GM12878 (cell line): ENCODE measurements at regions not wholly inside any gene's neighbourhood (a gene's known extent, or its start where the extent isn't known, plus 50 kb on each side); places are given as distances from the start of the nearest gene placed in this dataset.

Experiments used
- ATAC-seq: fragments of 200-7000 bp; cut with Tn5 transposase; 3 replicates; pipeline ENCODE4 v1.9.1; 2020; ENCODE audit warnings: mild to moderate bottlenecking, moderate library complexity
- BruUV-seq: library from RNA; stranded (reverse); fragments of 400-500 nt; replicated peaks from 2 replicates; lab custom pipeline; 2021; lab: Mats Ljungman, UMichigan
- CTCF ChIA-PET: fragments of 300-600 bp; sonication (Branson Sonifier 250); formaldehyde crosslinking; extraction: SDS; loops from one replicate; lab custom pipeline; 2021; ENCODE audit warnings: inconsistent platforms; lab: Yijun Ruan, JAX
- POLR2A ChIA-PET: fragments of 350-600 bp; formaldehyde crosslinking; extraction: SDS; loops from one replicate; lab custom pipeline; 2021; ENCODE audit warnings: inconsistent platforms; lab: Charles Lee
- RAD21 ChIA-PET: fragments of 300-600 bp; sonication (Branson Sonifier 250); formaldehyde crosslinking; loops from one replicate; lab custom pipeline; 2023; ENCODE audit warnings: antibody characterized with exemption; ENCODE audit not compliant: unreplicated experiment; lab: Charles Lee
- SMC1A ChIA-PET: fragments of 300-600 bp; sonication (Branson Sonifier 250); formaldehyde crosslinking; loops from one replicate; lab custom pipeline; 2023; ENCODE audit not compliant: unreplicated experiment, uncharacterized antibody; lab: Charles Lee
- DNase-seq: peaks from one replicate; pipeline ENCODE4 v3.0.0-alpha.2; 2011; ENCODE audit warnings: low read depth, low spot score
- FAIRE-seq: peaks from 3 replicates; lab custom pipeline; 2011; peaks lifted over from hg19 to GRCh38; lab: Jason Lieb, UNC
- H2AFZ ChIP-seq: 2 replicates; pipeline ENCODE4 v1.6.0; 2011; ENCODE audit warnings: low read depth, low read length, control low read depth; ENCODE audit not compliant: control insufficient read depth
- H3K27ac ChIP-seq: 2 replicates; pipeline ENCODE4 v1.5.1; 2011; ENCODE audit warnings: control low read depth; ENCODE audit not compliant: control insufficient read depth, insufficient read depth
- H3K27me3 ChIP-seq, 2 experiments: replicated peaks in 1 of 2; 2 replicates each; pipeline versions ENCODE4 v1.6.0 to v1.6.1; 2011; ENCODE audit warnings: low read length in 1 of 2; ENCODE audit not compliant: control insufficient read depth in 2 of 2, insufficient read depth in 2 of 2
- H3K36me3 ChIP-seq, 2 experiments: 2 replicates each; pipeline ENCODE4 v1.5.1; 2011; ENCODE audit warnings: low read length in 1 of 2; ENCODE audit not compliant: control insufficient read depth in 2 of 2, insufficient read depth in 2 of 2
- H3K4me1 ChIP-seq: 2 replicates; pipeline ENCODE4 v1.6.1; 2011; ENCODE audit warnings: mild to moderate bottlenecking, low read length, moderate library complexity, mixed read lengths; ENCODE audit not compliant: control insufficient read depth, insufficient read depth
- H3K4me2 ChIP-seq: 2 replicates; pipeline ENCODE4 v1.6.0; 2011; ENCODE audit warnings: control low read depth; ENCODE audit not compliant: control insufficient read depth, insufficient read depth
- H3K4me3 ChIP-seq: fragments of 200-600 bp; sonication (generic); 2 replicates; pipeline ENCODE4 v1.5.1; 2016
- H3K79me2 ChIP-seq: 2 replicates; pipeline ENCODE4 v1.6.0; 2011; ENCODE audit warnings: low read length; ENCODE audit not compliant: control insufficient read depth, insufficient read depth
- H3K9ac ChIP-seq: 2 replicates; pipeline ENCODE4 v1.8.0; 2011; ENCODE audit warnings: low read length, control low read depth, mixed read lengths; ENCODE audit not compliant: control insufficient read depth, insufficient read depth
- H3K9me3 ChIP-seq: replicated peaks from 3 replicates; pipeline ENCODE4 v1.5.1; 2011; ENCODE audit warnings: mild to moderate bottlenecking, low read length; ENCODE audit not compliant: control insufficient read depth, insufficient read depth
- H4K20me1 ChIP-seq: 2 replicates; pipeline ENCODE4 v1.6.0; 2011; ENCODE audit not compliant: control insufficient read depth, insufficient read depth
- CHD4 ChIP-seq: fragments of 200-600 bp; sonication (generic); IDR thresholded peaks from 2 replicates; pipeline ENCODE4 v1.6.1; 2016; ENCODE audit warnings: mild to moderate bottlenecking
- CTCF ChIP-seq, 3 experiments: IDR thresholded peaks in 2 of 3; conservative IDR thresholded peaks in 1 of 3; 2 replicates each; pipeline ENCODE4 v1.5.1; 2011; ENCODE audit warnings: low read depth in 3 of 3, low read length in 3 of 3, mild to moderate bottlenecking in 3 of 3, control low read depth in 2 of 3, moderate library complexity in 2 of 3, inconsistent platforms in 1 of 3, mixed read lengths in 1 of 3; ENCODE audit not compliant: control insufficient read depth in 2 of 3, insufficient read depth in 1 of 3; ENCODE audit errors: extremely low read depth in 1 of 3
- GATAD2B ChIP-seq: fragments of 450-650 bp; conservative IDR thresholded peaks from 2 replicates; pipeline ENCODE4 v1.6.1; 2017; ENCODE audit warnings: low read depth, mild to moderate bottlenecking, moderate library complexity
- KAT2A ChIP-seq: conservative IDR thresholded peaks from 2 replicates; pipeline ENCODE4 v1.6.1; 2011; ENCODE audit warnings: low read depth, low read length; ENCODE audit not compliant: control insufficient read depth
- LARP7 ChIP-seq: fragments of 450-650 bp; IDR thresholded peaks from 2 replicates; pipeline ENCODE4 v1.6.1; 2017; ENCODE audit warnings: mild to moderate bottlenecking
- MAX ChIP-seq: IDR thresholded peaks from 2 replicates; pipeline ENCODE4 v1.6.1; 2012; ENCODE audit warnings: low read depth, low read length, improper control_type of control experiment
- RCOR1 ChIP-seq: conservative IDR thresholded peaks from 2 replicates; pipeline ENCODE4 v1.6.1; 2012; ENCODE audit warnings: low read depth, low read length, improper control_type of control experiment
- WGBS: methylation state at CpG from one replicate; pipeline ENCODE4 v1.1.6; 2016; ENCODE audit warnings: low lambda C conversion rate; ENCODE audit not compliant: insufficient replicate concordance, insufficient coverage; ENCODE audit errors: missing lambda C conversion rate; 5-methylcytosine and 5-hydroxymethylcytosine counted together
- in situ Hi-C: fragments of 300-500 bp; cut with MboI; formaldehyde crosslinking; loops from 9 replicates; pipeline ENCODE4 v1.14.3; 2018; ENCODE audit warnings: mixed read lengths
- intact Hi-C: fragments of 100-400 bp; cut with micrococcal nuclease; formaldehyde crosslinking; loops from one replicate; pipeline ENCODE4 v1.14.2; 2022; ENCODE audit not compliant: unreplicated experiment
- TF ChIP-seq, protein P1 (sequence below): fragments of 150-350 bp; IDR thresholded peaks from 2 replicates; pipeline ENCODE4 v1.6.1; 2016; ENCODE audit warnings: low read depth, low read length
- TF ChIP-seq, protein P2 (sequence below): fragments of 450-650 bp; IDR thresholded peaks from 2 replicates; pipeline ENCODE4 v1.6.1; 2016; ENCODE audit warnings: mild to moderate bottlenecking

DNA sequence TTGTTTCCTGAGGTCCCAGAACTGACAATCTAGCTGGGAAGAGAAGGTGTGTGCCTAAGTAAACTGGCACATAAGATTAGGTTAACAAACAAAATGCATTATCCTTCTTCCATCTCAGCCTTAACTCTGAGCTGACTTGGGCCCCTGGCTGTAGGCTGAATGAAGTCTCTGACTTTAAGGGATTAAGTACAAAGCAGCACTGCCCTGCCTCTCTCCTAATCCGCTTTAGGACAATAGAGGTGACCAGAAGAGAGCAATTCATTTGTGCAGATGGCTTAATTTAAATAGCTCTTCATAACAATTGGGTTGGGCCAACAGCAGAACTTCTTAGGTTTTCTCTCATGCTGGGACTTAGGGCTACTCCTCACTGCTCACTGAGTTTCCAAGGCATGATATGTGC is 181.6 kb upstream of the SOX14 start (continued):
- no peak for TF ChIP-seq KAT2A

DNA sequence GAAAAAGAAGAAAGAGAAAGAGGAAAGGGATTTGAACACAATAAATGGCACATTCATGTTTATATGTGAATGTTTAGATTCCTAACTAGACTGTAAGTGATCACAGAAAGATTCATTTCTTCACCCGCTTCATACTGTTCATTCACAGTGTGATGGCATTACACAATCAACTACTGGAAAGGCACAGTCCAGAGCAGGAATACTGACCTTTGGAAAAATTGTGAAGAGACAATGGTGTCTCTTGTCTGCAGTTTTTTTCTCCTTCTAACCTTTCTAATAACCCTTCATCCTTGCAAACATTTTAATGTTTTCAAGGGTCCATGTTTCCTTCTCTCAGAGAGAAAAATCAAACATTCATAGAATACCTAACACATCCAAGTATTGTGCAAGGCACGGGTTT is 180.9 kb upstream of the SOX14 start:
- ChIA-PET CTCF (no interaction called here), POLR2A (no interaction called here), RAD21 (no interaction called here), SMC1A (no interaction called here)
- Histone ChIP-seq H3K27ac (no peak overlapping the region), H3K36me3 (no peaks in the 10 kb centered on the region), H3K4me3 (no peak overlapping the region), H2AFZ (no peak overlapping the region), H3K79me2 (no peaks in the 10 kb centered on the region), H4K20me1 (no peaks in the 10 kb centered on the region), H3K4me1 (no peaks in the 10 kb centered on the region), H3K9ac (no peak overlapping the region), H3K4me2 (no peak overlapping the region), H3K27me3 (no peaks in the 10 kb centered on the region; a peak in 2 of 4 replicates), H3K9me3 (no peaks in the 10 kb centered on the region)
- TF ChIP-seq, protein P1, sequence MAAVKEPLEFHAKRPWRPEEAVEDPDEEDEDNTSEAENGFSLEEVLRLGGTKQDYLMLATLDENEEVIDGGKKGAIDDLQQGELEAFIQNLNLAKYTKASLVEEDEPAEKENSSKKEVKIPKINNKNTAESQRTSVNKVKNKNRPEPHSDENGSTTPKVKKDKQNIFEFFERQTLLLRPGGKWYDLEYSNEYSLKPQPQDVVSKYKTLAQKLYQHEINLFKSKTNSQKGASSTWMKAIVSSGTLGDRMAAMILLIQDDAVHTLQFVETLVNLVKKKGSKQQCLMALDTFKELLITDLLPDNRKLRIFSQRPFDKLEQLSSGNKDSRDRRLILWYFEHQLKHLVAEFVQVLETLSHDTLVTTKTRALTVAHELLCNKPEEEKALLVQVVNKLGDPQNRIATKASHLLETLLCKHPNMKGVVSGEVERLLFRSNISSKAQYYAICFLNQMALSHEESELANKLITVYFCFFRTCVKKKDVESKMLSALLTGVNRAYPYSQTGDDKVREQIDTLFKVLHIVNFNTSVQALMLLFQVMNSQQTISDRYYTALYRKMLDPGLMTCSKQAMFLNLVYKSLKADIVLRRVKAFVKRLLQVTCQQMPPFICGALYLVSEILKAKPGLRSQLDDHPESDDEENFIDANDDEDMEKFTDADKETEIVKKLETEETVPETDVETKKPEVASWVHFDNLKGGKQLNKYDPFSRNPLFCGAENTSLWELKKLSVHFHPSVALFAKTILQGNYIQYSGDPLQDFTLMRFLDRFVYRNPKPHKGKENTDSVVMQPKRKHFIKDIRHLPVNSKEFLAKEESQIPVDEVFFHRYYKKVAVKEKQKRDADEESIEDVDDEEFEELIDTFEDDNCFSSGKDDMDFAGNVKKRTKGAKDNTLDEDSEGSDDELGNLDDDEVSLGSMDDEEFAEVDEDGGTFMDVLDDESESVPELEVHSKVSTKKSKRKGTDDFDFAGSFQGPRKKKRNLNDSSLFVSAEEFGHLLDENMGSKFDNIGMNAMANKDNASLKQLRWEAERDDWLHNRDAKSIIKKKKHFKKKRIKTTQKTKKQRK: no peak
- intact Hi-C loops (no loop called here), in situ Hi-C loops (no loop called here)
- DNase-seq: no peak
- FAIRE-seq: no peak
- no peak for ATAC-seq
- WGBS: 31% methylated on average over 2 of the region's 2 CpGs
- BruUV-seq: no TSS peak

GRCh38 chr3:137588871-137589270 is 175.2 kb upstream of the SOX14 start:
- Histone ChIP-seq H3K27ac (no peak overlapping the region), H3K36me3 (no peaks in the 10 kb centered on the region), H3K27me3 (no peaks in the 10 kb centered on the region; a peak in 1 of 4 replicates), H3K79me2 (no peaks in the 10 kb centered on the region), H2AFZ (no peak overlapping the region), H3K4me3 (no peak overlapping the region), H3K4me1 (no peaks in the 10 kb centered on the region), H3K9ac (no peak overlapping the region), H3K4me2 (no peak overlapping the region), H4K20me1 (no peaks in the 10 kb centered on the region), H3K9me3 (no peaks in the 10 kb centered on the region)
- POLR2A ChIA-PET: no interaction called here
- WGBS: 26% methylated on average over 6 of the region's 6 CpGs
- FAIRE-seq: no peak
- RAD21 ChIA-PET: no interaction called here
- BruUV-seq: no TSS peak
- in situ Hi-C loops: no loop called here
- DNase-seq: no peak
- no peak for ATAC-seq
- SMC1A ChIA-PET: no interaction called here
- intact Hi-C loops: no loop called here
- CTCF ChIA-PET: no interaction called here
- TF ChIP-seq MAX: no peak
- no peak for TF ChIP-seq RCOR1
- no peak for TF ChIP-seq GATAD2B
- TF ChIP-seq, protein P2, sequence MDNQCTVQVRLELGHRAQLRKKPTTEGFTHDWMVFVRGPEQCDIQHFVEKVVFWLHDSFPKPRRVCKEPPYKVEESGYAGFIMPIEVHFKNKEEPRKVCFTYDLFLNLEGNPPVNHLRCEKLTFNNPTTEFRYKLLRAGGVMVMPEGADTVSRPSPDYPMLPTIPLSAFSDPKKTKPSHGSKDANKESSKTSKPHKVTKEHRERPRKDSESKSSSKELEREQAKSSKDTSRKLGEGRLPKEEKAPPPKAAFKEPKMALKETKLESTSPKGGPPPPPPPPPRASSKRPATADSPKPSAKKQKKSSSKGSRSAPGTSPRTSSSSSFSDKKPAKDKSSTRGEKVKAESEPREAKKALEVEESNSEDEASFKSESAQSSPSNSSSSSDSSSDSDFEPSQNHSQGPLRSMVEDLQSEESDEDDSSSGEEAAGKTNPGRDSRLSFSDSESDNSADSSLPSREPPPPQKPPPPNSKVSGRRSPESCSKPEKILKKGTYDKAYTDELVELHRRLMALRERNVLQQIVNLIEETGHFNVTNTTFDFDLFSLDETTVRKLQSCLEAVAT: no peak
- TF ChIP-seq CTCF (IDR thresholded peaks at IDR 0.05 in 2 of 3, conservative IDR thresholded peaks at IDR 0.05 in 1 of 3; ENCODE audit: control insufficient read depth in 2 of 3, extremely low read depth in 1 of 3, insufficient read depth in 1 of 3, low read depth in 3 of 3, low read length in 3 of 3): no peak
- TF ChIP-seq LARP7: no peak
- no peak for TF ChIP-seq CHD4
